ENCODE measurements at regions not wholly inside any gene's neighbourhood (a gene's known extent, or its start where the extent isn't known, plus 50 kb on each side); places are given as distances from the start of the nearest gene placed in this dataset.
"Not testable (repeated sequence)": the region's sequence is repeated elsewhere in the genome, so short reads cannot be mapped to it uniquely, and the experiment has no call there.

DNA sequence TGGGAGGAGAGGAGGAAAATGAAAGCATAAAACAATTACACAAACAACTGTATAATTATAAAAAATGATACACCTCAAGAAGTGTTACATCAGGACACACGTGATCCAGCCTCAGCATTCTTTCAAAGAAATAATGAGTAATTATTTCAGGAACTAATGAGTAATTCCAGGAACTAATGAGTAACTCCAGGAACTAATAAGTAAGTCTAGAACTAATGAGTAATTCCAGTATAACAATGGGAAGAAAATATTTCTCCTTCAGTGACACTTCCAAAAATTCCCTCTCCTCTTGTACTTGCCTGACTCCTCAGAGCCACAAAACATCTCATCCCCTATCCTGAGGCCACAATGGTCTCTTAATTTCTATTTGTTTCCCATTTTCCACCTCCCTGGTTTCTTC lies 63.5 kb upstream of the COL25A1 start:
- no peaks in the 10 kb centered on the region for H3K4me1 ChIP-seq
- TF ChIP-seq, protein P1, sequence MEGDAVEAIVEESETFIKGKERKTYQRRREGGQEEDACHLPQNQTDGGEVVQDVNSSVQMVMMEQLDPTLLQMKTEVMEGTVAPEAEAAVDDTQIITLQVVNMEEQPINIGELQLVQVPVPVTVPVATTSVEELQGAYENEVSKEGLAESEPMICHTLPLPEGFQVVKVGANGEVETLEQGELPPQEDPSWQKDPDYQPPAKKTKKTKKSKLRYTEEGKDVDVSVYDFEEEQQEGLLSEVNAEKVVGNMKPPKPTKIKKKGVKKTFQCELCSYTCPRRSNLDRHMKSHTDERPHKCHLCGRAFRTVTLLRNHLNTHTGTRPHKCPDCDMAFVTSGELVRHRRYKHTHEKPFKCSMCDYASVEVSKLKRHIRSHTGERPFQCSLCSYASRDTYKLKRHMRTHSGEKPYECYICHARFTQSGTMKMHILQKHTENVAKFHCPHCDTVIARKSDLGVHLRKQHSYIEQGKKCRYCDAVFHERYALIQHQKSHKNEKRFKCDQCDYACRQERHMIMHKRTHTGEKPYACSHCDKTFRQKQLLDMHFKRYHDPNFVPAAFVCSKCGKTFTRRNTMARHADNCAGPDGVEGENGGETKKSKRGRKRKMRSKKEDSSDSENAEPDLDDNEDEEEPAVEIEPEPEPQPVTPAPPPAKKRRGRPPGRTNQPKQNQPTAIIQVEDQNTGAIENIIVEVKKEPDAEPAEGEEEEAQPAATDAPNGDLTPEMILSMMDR (IDR thresholded peaks at IDR 0.05): no peak
- TF ChIP-seq POLR2A (IDR thresholded peaks at IDR 0.05): no peak
- DNase-seq (no peak), ATAC-seq (no peak)
- H3K36me3 ChIP-seq: no peaks in the 10 kb centered on the region
- intact Hi-C loops (cut with DNase I): loop anchor here in 1 of 10 donors (10.0 kb wide), 1 partner anchor 381 kb away; no protein-coding TSS in a partner anchor
- no peak overlapping the region for H3K27ac ChIP-seq
- H3K9me3 ChIP-seq: no peaks in the 10 kb centered on the region
- WGBS, 4 donors: 1 to 90% (median 78%) methylated on average over 1 of the region's 1 CpG
- no peak overlapping the region for H3K4me3 ChIP-seq
- H3K27me3 ChIP-seq: no peaks in the 10 kb centered on the region

DNA sequence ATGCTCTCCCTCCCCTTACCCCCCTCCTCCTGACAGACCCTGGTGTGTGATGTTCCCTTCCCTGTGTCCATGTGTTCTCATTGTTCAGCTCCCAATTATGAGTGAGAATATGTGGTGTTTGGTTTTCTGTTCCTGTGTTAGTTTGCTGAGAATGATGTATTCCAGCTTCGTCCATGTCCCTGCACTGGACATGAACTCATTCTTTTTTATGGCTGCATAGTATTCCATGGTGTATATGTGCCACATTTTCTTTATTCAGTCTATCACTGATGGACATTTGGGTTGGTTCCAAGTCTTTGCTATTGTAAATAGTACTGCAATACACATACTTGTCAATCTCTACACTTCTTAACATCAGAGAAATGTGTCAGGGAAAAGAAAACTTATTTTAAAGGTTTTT lies 62.8 kb upstream of the COL25A1 start:
- not testable (repeated sequence) for H3K27me3 ChIP-seq, ATAC-seq, H3K4me1 ChIP-seq, H3K36me3 ChIP-seq, DNase-seq, H3K4me3 ChIP-seq, H3K27ac ChIP-seq, H3K9me3 ChIP-seq
- intact Hi-C loops (cut with DNase I): loop anchor here in 1 of 10 donors (10.0 kb wide), 1 partner anchor 380 kb away; no protein-coding TSS in a partner anchor
- 93 to 96% (median 94%) methylated on average over 1 of the region's 1 CpG for whole genome bisulfite sequencing, 4 donors

GRCh38 chr4:109359040-109359646 lies 56.7 kb upstream of the COL25A1 start:
- Histone ChIP-seq H3K9me3 (no peaks in the 10 kb centered on the region), H3K27me3 (no peaks in the 10 kb centered on the region), H3K36me3 (no peaks in the 10 kb centered on the region), H3K27ac (no peak overlapping the region), H3K4me1 (no peaks in the 10 kb centered on the region), H3K4me3 (no peak overlapping the region)
- ATAC-seq: no peak
- WGBS, 4 donors: 61 to 64% (median 64%) methylated on average over 3 of the region's 3 CpGs
- intact Hi-C loops (cut with DNase I): no loop called here
- TF ChIP-seq POLR2A (IDR thresholded peaks at IDR 0.05): no peak
- TF ChIP-seq, protein P1 (IDR thresholded peaks at IDR 0.05): no peak
- no peak for DNase-seq

DNA sequence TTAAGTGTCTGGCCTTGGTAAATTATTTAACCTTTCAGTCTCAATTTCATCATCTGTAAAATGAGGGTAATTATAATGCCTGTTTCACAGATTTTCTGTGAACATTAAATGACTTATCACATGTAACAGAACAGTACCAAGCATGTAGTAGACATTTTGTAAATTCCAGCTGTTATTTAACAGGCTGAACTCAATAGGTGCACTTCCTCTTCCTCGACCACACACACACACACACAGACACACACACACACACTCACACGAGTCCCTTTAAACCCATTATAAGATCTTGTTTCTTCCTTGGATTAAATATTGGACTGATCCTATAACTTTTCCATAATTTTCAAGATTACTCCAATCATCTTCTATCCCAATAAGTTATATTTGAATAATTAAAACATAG lies 53.4 kb upstream of the COL25A1 start:
- DNase-seq: no peak
- no peaks in the 10 kb centered on the region for H3K27me3 ChIP-seq
- H3K9me3 ChIP-seq: no peaks in the 10 kb centered on the region
- H3K36me3 ChIP-seq: no peaks in the 10 kb centered on the region
- WGBS, 4 donors: 45 to 51% (median 48%) methylated on average over 2 of the region's 2 CpGs
- no peak overlapping the region for H3K4me3 ChIP-seq
- H3K4me1 ChIP-seq: no peaks in the 10 kb centered on the region
- no peak for TF ChIP-seq POLR2A (IDR thresholded peaks at IDR 0.05)
- TF ChIP-seq, protein P1 (IDR thresholded peaks at IDR 0.05): no peak
- no peak overlapping the region for H3K27ac ChIP-seq
- intact Hi-C loops (cut with DNase I): no loop called here
- no peak for ATAC-seq

- TF ChIP-seq, protein P1 (IDR thresholded peaks at IDR 0.05): no peak
- no peak for TF ChIP-seq POLR2A (IDR thresholded peaks at IDR 0.05)
- Histone ChIP-seq H3K4me3 (no peak overlapping the region), H3K9me3 (peaks cover 0 to 12% (median 0%) of the 10 kb centered on the region in 12 donors), H3K27me3 (no peaks in the 10 kb centered on the region), H3K4me1 (no peaks in the 10 kb centered on the region), H3K27ac (no peak overlapping the region), H3K36me3 (no peaks in the 10 kb centered on the region)
- 48 to 86% (median 82%) methylated on average over 2 of the region's 2 CpGs for WGBS, 4 donors
- DNase-seq (no peak), ATAC-seq (no peak)
- intact Hi-C loops (cut with DNase I): no loop called here
Observed at GRCh38 chr4:109352941-109353340, 50.5 kb upstream of the COL25A1 start.
